Neural progenitor cell (in vitro differentiated cells): ENCODE measurements at regions not wholly inside any gene's neighbourhood (a gene's known extent, or its start where the extent isn't known, plus 50 kb on each side); places are given as distances from the start of the nearest gene placed in this dataset.
A peak's percentile ranks its signal among the peaks of the same experiment; 100 is the strongest.

ENCODE experiments used
- DNase-seq: peaks from one replicate; pipeline ENCODE4 v3.0.0-alpha.2; 2016; ENCODE audit warnings: low spot score
- H2AFZ ChIP-seq: fragments of 200-600 bp; sonication (generic); replicated peaks from 2 replicates; pipeline ENCODE4 v1.6.1; 2016; ENCODE audit warnings: antibody characterized with exemption
- H3F3A ChIP-seq: fragments of 200-600 bp; sonication (generic); 2 replicates; pipeline ENCODE4 v1.6.1; 2016; ENCODE audit warnings: antibody characterized with exemption, low read depth
- H3K27ac ChIP-seq: fragments of 200-600 bp; sonication (generic); 2 replicates; pipeline ENCODE4 v1.5.1; 2016; ENCODE audit warnings: mild to moderate bottlenecking
- H3K27me3 ChIP-seq: fragments of 200-600 bp; sonication (generic); 2 replicates; pipeline ENCODE4 v1.6.1; 2016; ENCODE audit warnings: mild to moderate bottlenecking, moderate library complexity
- H3K36me3 ChIP-seq: fragments of 200-600 bp; sonication (generic); 2 replicates; pipeline ENCODE4 v1.5.1; 2016
- H3K4me1 ChIP-seq: fragments of 200-600 bp; sonication (generic); 2 replicates; pipeline ENCODE4 v1.6.1; 2016; ENCODE audit warnings: mixed run types
- H3K4me2 ChIP-seq: fragments of 200-600 bp; sonication (generic); 2 replicates; pipeline ENCODE4 v1.6.1; 2016
- H3K4me3 ChIP-seq: fragments of 200-600 bp; sonication (generic); 2 replicates; pipeline ENCODE4 v1.5.1; 2016
- H3K79me2 ChIP-seq: fragments of 200-600 bp; sonication (generic); 2 replicates; pipeline ENCODE4 v1.6.1; 2016; ENCODE audit warnings: low read depth
- H3K9ac ChIP-seq: fragments of 200-600 bp; sonication (generic); 2 replicates; pipeline ENCODE4 v1.6.1; 2016
- H3K9me3 ChIP-seq: fragments of 200-600 bp; sonication (generic); 2 replicates; pipeline ENCODE4 v1.5.1; 2016; ENCODE audit warnings: low read depth
- H4K20me1 ChIP-seq: fragments of 200-600 bp; sonication (generic); 2 replicates; pipeline ENCODE4 v1.6.1; 2016; ENCODE audit warnings: low read depth
- H3K27ac Mint-ChIP-seq: 3 replicates; pipeline ENCODE4 v1.8.0; 2021; ENCODE audit warnings: mixed read lengths
- H3K27me3 Mint-ChIP-seq: 2 replicates; pipeline ENCODE4 v1.8.0; 2022; ENCODE audit warnings: low read depth, mild to moderate bottlenecking, inconsistent platforms, moderate library complexity, mixed read lengths; ENCODE audit not compliant: insufficient read depth
- H3K36me3 Mint-ChIP-seq: 3 replicates; pipeline ENCODE4 v1.8.0; 2021; ENCODE audit warnings: mixed read lengths
- H3K4me1 Mint-ChIP-seq: 3 replicates; pipeline ENCODE4 v1.8.0; 2021; ENCODE audit warnings: mixed read lengths
- H3K4me3 Mint-ChIP-seq: 3 replicates; pipeline ENCODE4 v1.8.0; 2021; ENCODE audit warnings: mild to moderate bottlenecking, moderate library complexity, mixed read lengths
- H3K9me3 Mint-ChIP-seq: 3 replicates; pipeline ENCODE4 v1.8.0; 2020; ENCODE audit warnings: mixed read lengths
- CTCF ChIP-seq: fragments of 200-600 bp; sonication (generic); IDR thresholded peaks from 2 replicates; pipeline ENCODE4 v1.5.1; 2017; ENCODE audit warnings: antibody characterized with exemption, mild to moderate bottlenecking
- EZH2 ChIP-seq: fragments of 200-600 bp; sonication (generic); IDR thresholded peaks from 2 replicates; pipeline ENCODE4 v1.6.1; 2017; ENCODE audit warnings: antibody characterized with exemption, mild to moderate bottlenecking, moderate library complexity
- EZH2phosphoT487 ChIP-seq: fragments of 200-600 bp; sonication (generic); IDR thresholded peaks from 2 replicates; pipeline ENCODE4 v1.6.1; 2017; ENCODE audit warnings: antibody characterized with exemption

GRCh38 chr2:226514895-226515294 is 284.7 kb downstream of the IRS1 start:
- H3K27ac ChIP-seq = no peak overlapping the region
- Mint-ChIP-seq H3K4me1 (peaks cover 7% of the 10 kb centered on the region), H3K9me3 (peaks cover 2% of the 10 kb centered on the region), H3K36me3 (no peaks in the 10 kb centered on the region), H3K4me3 (no peak overlapping the region), H3K27me3 (peaks cover 6% of the 10 kb centered on the region), H3K27ac (no peak overlapping the region)
- no peaks in the 10 kb centered on the region for H3K79me2 ChIP-seq
- TF ChIP-seq CTCF = no peak
- no peak for TF ChIP-seq EZH2
- no peak for TF ChIP-seq EZH2phosphoT487
- no peak overlapping the region for H3K4me2 ChIP-seq
- H3K9me3 ChIP-seq = peaks cover 6% of the 10 kb centered on the region
- H3K4me1 ChIP-seq = no peaks in the 10 kb centered on the region
- no peaks in the 10 kb centered on the region for H3K36me3 ChIP-seq
- H3F3A ChIP-seq = no peaks in the 10 kb centered on the region
- DNase-seq = no peak
- no peaks in the 10 kb centered on the region for H4K20me1 ChIP-seq
- H2AFZ ChIP-seq = no peak overlapping the region
- no peak overlapping the region for H3K9ac ChIP-seq
- no peaks in the 10 kb centered on the region for H3K27me3 ChIP-seq
- no peak overlapping the region for H3K4me3 ChIP-seq

- Histone ChIP-seq H3K36me3 (no peaks in the 10 kb centered on the region), H3K9me3 (no peaks in the 10 kb centered on the region), H3K9ac (no peak overlapping the region), H3K79me2 (no peaks in the 10 kb centered on the region), H3K4me1 (no peaks in the 10 kb centered on the region), H3K27ac (no peak overlapping the region), H3F3A (no peaks in the 10 kb centered on the region), H3K27me3 (no peaks in the 10 kb centered on the region), H3K4me3 (no peak overlapping the region), H4K20me1 (no peaks in the 10 kb centered on the region), H3K4me2 (no peak overlapping the region), H2AFZ (no peak overlapping the region)
- Mint-ChIP-seq H3K9me3 (no peaks in the 10 kb centered on the region), H3K27me3 (peaks cover 5% of the 10 kb centered on the region), H3K27ac (peak overlapping the region; percentile 26), H3K4me3 (no peak overlapping the region), H3K36me3 (no peaks in the 10 kb centered on the region), H3K4me1 (peaks cover 13% of the 10 kb centered on the region)
- DNase-seq = no peak
- TF ChIP-seq CTCF (no peak), EZH2 (no peak), EZH2phosphoT487 (no peak)
These were observed 288.3 kb downstream of the IRS1 start for GRCh38 chr2:226511311-226511710.

GRCh38 chr2:226508683-226509082 is 290.9 kb downstream of the IRS1 start:
- H3K9me3 ChIP-seq = no peaks in the 10 kb centered on the region
- no peak for DNase-seq
- no peaks in the 10 kb centered on the region for H3K36me3 Mint-ChIP-seq
- H3K79me2 ChIP-seq = no peaks in the 10 kb centered on the region
- H3K4me3 ChIP-seq = no peak overlapping the region
- peaks cover 5% of the 10 kb centered on the region for H3K27me3 Mint-ChIP-seq
- no peak overlapping the region for H3K4me2 ChIP-seq
- no peak overlapping the region for H3K27ac ChIP-seq
- H4K20me1 ChIP-seq = no peaks in the 10 kb centered on the region
- H3K27ac Mint-ChIP-seq = no peak overlapping the region
- no peaks in the 10 kb centered on the region for H3K36me3 ChIP-seq
- no peaks in the 10 kb centered on the region for H3K4me1 ChIP-seq
- no peak overlapping the region for H2AFZ ChIP-seq
- no peaks in the 10 kb centered on the region for H3K27me3 ChIP-seq
- peaks cover 2% of the 10 kb centered on the region for H3K9me3 Mint-ChIP-seq
- no peak overlapping the region for H3K4me3 Mint-ChIP-seq
- no peak overlapping the region for H3K9ac ChIP-seq
- no peaks in the 10 kb centered on the region for H3F3A ChIP-seq
- no peak for TF ChIP-seq EZH2
- TF ChIP-seq CTCF = no peak
- TF ChIP-seq EZH2phosphoT487 = no peak
- peaks cover 6% of the 10 kb centered on the region for H3K4me1 Mint-ChIP-seq

- no peak overlapping the region for H3K27ac Mint-ChIP-seq
- H3F3A ChIP-seq = no peaks in the 10 kb centered on the region
- no peaks in the 10 kb centered on the region for H4K20me1 ChIP-seq
- no peak for DNase-seq
- H3K4me1 ChIP-seq = no peaks in the 10 kb centered on the region
- no peaks in the 10 kb centered on the region for H3K36me3 ChIP-seq
- no peaks in the 10 kb centered on the region for H3K9me3 ChIP-seq
- no peak overlapping the region for H3K4me2 ChIP-seq
- H2AFZ ChIP-seq = no peak overlapping the region
- H3K27ac ChIP-seq = no peak overlapping the region
- H3K27me3 ChIP-seq = no peaks in the 10 kb centered on the region
- no peak for TF ChIP-seq EZH2
- no peak for TF ChIP-seq CTCF
- no peak for TF ChIP-seq EZH2phosphoT487
- H3K9ac ChIP-seq = no peak overlapping the region
- H3K9me3 Mint-ChIP-seq = peaks cover 4% of the 10 kb centered on the region
- H3K4me1 Mint-ChIP-seq = peaks cover 6% of the 10 kb centered on the region
- H3K27me3 Mint-ChIP-seq = peaks cover 5% of the 10 kb centered on the region
- H3K4me3 Mint-ChIP-seq = no peak overlapping the region
- H3K4me3 ChIP-seq = no peak overlapping the region
- H3K79me2 ChIP-seq = no peaks in the 10 kb centered on the region
- H3K36me3 Mint-ChIP-seq = no peaks in the 10 kb centered on the region
These were observed 291.6 kb downstream of the IRS1 start for GRCh38 chr2:226508005-226508404.
